ENCODE measurements at regions not wholly inside any gene's neighbourhood (a gene's known extent, or its start where the extent isn't known, plus 50 kb on each side); places are given as distances from the start of the nearest gene placed in this dataset.
"Not testable (repeated sequence)": the region's sequence is repeated elsewhere in the genome, so short reads cannot be mapped to it uniquely, and the experiment has no call there.

DNA sequence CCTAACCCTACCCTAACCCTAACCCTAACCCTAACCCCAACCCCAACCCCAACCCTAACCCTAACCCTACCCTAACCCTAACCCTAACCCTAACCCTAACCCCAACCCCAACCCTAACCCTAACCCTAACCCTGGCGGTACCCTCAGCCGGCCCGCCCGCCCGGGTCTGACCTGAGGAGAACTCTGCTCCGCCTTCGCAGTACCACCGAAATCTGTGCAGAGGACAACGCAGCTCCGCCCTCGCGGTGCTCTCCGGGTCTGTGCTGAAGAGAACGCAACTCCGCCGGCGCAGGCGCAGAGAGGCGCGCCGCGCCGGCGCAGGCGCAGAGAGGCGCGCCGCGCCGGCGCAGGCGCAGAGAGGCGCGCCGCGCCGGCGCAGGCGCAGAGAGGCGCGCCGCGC, 56.1 kb upstream of the IQSEC3 start:
- 82 to 90% (median 86%) methylated on average over 32 to 36 of the region's 43 CpGs for WGBS, 4 donors
- ATAC-seq; intact Hi-C loops (cut with DNase I); H3K9me3 ChIP-seq; H3K4me3 ChIP-seq; H3K4me1 ChIP-seq; H3K27ac ChIP-seq; H3K36me3 ChIP-seq; H3K27me3 ChIP-seq: not testable (repeated sequence)
- peak in 1 of 5 donors; percentile 61 for DNase-seq

DNA sequence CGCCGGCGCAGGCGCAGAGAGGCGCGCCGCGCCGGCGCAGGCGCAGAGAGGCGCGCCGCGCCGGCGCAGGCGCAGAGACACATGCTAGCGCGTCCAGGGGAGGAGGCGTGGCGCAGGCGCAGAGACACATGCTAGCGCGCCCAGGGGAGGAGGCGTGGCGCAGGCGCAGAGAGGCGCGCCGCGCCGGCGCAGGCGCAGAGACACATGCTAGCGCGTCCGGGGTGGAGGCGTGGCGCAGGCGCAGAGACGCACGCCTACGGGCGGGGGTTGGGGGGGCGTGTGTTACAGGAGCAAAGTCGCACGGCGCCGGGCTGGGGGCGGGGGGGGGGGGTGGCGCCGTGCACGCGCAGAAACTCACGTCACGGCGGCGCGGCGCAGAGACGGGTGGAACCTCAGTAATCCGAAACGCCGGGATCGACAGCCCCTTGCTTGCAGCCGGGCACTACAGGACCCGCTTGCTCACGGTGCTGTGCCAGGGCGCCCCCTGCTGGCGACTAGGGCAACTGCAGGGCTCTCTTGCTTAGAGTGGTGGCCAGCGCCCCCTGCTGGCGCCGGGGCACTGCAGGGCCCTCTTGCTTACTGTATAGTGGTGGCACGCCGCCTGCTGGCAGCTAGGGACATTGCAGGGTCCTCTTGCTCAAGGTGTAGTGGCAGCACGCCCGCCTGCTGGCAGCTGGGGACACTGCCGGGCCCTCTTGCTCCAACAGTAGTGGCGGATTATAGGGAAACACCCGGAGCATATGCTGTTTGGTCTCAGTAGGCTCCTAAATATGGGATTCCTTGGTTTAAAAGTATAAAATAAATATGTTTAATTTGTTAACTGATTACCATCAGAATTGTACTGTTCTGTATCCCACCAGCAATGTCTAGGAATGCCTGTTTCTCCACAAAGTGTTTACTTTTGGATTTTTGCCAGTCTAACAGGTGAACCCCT, 55.4 kb upstream of the IQSEC3 start:
- ATAC-seq; H3K36me3 ChIP-seq; DNase-seq; H3K9me3 ChIP-seq; H3K27ac ChIP-seq; intact Hi-C loops (cut with DNase I); H3K27me3 ChIP-seq; H3K4me3 ChIP-seq; H3K4me1 ChIP-seq: not testable (repeated sequence)
- WGBS, 4 donors: 77 to 90% (median 82%) methylated on average over 33 to 57 of the region's 81 CpGs
- TF ChIP-seq, protein P1, sequence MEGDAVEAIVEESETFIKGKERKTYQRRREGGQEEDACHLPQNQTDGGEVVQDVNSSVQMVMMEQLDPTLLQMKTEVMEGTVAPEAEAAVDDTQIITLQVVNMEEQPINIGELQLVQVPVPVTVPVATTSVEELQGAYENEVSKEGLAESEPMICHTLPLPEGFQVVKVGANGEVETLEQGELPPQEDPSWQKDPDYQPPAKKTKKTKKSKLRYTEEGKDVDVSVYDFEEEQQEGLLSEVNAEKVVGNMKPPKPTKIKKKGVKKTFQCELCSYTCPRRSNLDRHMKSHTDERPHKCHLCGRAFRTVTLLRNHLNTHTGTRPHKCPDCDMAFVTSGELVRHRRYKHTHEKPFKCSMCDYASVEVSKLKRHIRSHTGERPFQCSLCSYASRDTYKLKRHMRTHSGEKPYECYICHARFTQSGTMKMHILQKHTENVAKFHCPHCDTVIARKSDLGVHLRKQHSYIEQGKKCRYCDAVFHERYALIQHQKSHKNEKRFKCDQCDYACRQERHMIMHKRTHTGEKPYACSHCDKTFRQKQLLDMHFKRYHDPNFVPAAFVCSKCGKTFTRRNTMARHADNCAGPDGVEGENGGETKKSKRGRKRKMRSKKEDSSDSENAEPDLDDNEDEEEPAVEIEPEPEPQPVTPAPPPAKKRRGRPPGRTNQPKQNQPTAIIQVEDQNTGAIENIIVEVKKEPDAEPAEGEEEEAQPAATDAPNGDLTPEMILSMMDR (IDR thresholded peaks at IDR 0.05): peak in 2 of 12 donors; percentile 9 to 16

DNA sequence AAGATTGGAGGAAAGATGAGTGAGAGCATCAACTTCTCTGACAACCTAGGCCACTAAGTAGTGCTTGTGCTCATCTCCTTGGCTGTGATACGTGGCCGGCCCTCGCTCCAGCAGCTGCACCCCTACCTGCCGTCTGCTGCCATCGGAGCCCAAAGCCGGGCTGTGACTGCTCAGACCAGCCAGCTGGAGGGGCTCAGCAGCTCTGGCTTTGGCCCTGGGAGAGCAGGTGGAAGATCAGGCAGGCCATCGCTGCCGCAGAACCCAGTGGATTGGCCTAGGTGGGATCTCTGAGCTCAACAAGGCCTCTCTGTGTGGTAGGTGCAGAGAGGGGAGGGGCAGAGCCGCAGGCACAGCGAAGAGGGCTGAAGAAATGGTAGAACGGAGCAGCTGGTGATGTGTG, 54.3 kb upstream of the IQSEC3 start:
- ATAC-seq; H3K27ac ChIP-seq; H3K4me1 ChIP-seq; intact Hi-C loops (cut with DNase I); H3K9me3 ChIP-seq; H3K4me3 ChIP-seq; H3K36me3 ChIP-seq; H3K27me3 ChIP-seq: not testable (repeated sequence)
- peak in 1 of 5 donors; percentile 64 for DNase-seq
- 93 to 94% (median 94%) methylated on average over 11 of the region's 11 CpGs for WGBS, 4 donors

DNA sequence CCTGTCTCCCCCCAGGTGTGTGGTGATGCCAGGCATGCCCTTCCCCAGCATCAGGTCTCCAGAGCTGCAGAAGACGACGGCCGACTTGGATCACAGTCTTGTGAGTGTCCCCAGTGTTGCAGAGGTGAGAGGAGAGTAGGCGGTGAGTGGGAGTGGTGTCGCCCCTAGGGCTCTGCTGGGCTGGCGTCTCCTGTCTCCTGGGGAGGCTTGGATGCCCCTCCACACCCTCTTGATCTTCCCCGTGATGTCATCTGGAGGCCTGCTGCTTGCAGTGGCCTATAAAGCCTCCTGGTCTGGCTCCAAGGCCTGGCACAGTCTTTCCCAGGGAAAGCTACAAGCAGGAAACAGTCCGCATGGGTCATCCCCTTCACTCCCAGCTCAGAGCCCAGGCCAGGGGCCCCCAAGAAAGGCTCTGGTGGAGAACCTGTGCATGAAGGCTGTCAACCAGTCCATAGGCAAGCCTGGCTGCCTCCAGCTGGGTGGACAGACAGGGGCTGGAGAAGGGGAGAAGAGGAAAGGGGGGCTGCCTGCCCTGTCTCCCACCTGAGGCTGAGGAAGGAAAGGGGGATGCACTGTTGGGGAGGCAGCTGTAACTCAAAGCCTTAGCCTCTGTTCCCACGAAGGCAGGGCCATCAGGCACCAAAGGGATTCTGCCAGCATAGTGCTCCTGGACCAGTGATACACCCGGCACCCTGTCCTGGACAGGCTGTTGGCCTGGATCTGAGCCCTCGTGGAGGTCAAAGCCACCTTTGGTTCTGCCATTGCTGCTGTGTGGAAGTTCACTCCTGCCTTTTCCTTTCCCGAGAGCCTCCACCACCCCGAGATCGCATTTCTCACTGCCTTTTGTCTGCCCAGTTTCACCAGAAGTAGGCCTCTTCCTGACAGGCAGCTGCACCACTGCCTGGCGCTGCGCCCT, 53.6 kb upstream of the IQSEC3 start:
- H3K4me3 ChIP-seq; H3K4me1 ChIP-seq; H3K36me3 ChIP-seq; intact Hi-C loops (cut with DNase I); H3K27me3 ChIP-seq; ATAC-seq; H3K9me3 ChIP-seq: not testable (repeated sequence)
- H3K27ac ChIP-seq: peak overlapping the region in 1 of 12 donors; percentile 22
- 70 to 87% (median 82%) methylated on average over 14 to 16 of the region's 16 CpGs for WGBS, 4 donors
- peak in 3 of 5 donors; percentile 27 to 66 (median 38) for DNase-seq

DNA sequence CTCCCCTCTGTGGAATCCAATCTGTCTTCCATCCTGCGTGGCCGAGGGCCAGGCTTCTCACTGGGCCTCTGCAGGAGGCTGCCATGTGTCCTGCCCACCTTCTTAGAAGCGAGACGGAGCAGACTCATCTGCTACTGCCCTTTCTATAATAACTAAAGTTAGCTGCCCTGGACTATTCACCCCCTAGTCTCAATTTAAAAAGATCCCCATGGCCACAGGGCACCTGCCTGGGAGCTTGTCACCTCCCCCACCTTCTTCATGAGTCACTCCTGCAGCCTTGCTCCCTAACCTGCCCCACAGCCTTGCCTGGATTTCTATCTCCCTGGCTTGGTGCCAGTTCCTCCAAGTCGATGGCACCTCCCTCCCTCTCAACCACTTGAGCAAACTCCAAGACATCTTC, 52.7 kb upstream of the IQSEC3 start:
- DNase-seq; H3K4me3 ChIP-seq; H3K9me3 ChIP-seq; H3K27ac ChIP-seq; ATAC-seq; H3K4me1 ChIP-seq; intact Hi-C loops (cut with DNase I); H3K27me3 ChIP-seq: not testable (repeated sequence)
- 69 to 88% (median 75%) methylated on average over 4 to 5 of the region's 5 CpGs for WGBS, 4 donors
- peaks cover 0 to 11% (median 0%) of the 10 kb centered on the region in 9 donors for H3K36me3 ChIP-seq

DNA sequence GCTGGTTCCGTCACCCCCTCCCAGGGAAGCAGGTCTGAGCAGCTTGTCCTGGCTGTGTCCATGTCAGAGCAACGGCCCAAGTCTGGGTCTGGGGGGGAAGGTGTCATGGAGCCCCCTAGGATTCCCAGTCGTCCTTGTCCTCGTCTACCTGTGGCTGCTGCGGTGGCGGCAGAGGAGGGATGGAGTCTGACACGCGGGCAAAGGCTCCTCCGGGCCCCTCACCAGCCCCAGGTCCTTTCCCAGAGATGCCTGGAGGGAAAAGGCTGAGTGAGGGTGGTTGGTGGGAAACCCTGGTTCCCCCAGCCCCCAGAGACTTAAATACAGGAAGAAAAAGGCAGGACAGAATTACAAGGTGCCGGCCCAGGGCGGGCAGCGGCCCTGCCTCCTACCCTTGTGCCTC, 51.9 kb upstream of the IQSEC3 start:
- 88 to 95% (median 92%) methylated on average over 8 to 11 of the region's 12 CpGs for WGBS, 4 donors
- H3K27me3 ChIP-seq; H3K4me3 ChIP-seq; H3K27ac ChIP-seq; H3K4me1 ChIP-seq; DNase-seq; intact Hi-C loops (cut with DNase I); H3K9me3 ChIP-seq; ATAC-seq: not testable (repeated sequence)
- peaks cover 0 to 11% (median 0%) of the 10 kb centered on the region in 9 donors for H3K36me3 ChIP-seq

DNA sequence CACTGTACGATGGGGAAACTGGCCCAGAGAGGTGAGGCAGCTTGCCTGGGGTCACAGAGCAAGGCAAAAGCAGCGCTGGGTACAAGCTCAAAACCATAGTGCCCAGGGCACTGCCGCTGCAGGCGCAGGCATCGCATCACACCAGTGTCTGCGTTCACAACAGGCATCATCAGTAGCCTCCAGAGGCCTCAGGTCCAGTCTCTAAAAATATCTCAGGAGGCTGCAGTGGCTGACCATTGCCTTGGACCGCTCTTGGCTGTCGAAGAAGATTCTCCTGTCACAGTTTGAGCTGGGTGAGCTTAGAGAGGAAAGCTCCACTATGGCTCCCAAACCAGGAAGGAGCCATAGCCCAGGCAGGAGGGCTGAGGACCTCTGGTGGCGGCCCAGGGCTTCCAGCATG, 51.2 kb upstream of the IQSEC3 start:
- DNase-seq; H3K4me1 ChIP-seq; H3K27me3 ChIP-seq; intact Hi-C loops (cut with DNase I); H3K4me3 ChIP-seq; H3K9me3 ChIP-seq; ATAC-seq; H3K27ac ChIP-seq: not testable (repeated sequence)
- 91 to 97% (median 91%) methylated on average over 6 to 7 of the region's 9 CpGs; no CpG with 5 or more reads in 1 of the 4 donors for WGBS, 4 donors
- H3K36me3 ChIP-seq: peaks cover 0 to 11% (median 0%) of the 10 kb centered on the region in 9 donors

DNA sequence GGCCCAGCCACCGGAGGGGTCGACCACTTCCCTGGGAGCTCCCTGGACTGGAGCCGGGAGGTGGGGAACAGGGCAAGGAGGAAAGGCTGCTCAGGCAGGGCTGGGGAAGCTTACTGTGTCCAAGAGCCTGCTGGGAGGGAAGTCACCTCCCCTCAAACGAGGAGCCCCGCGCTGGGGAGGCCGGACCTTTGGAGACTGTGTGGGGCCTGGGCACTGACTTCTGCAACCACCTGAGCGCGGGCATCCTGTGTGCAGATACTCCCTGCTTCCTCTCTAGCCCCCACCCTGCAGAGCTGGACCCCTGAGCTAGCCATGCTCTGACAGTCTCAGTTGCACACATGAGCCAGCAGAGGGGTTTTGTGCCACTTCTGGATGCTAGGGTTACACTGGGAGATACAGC, 50.5 kb upstream of the IQSEC3 start:
- H3K27ac ChIP-seq; H3K4me1 ChIP-seq; H3K9me3 ChIP-seq; DNase-seq; ATAC-seq; H3K27me3 ChIP-seq; H3K4me3 ChIP-seq; intact Hi-C loops (cut with DNase I): not testable (repeated sequence)
- 76 to 81% methylated on average over 6 of the region's 9 CpGs; no CpG with 5 or more reads in 2 of the 4 donors for WGBS, 4 donors
- peaks cover 0 to 16% (median 5%) of the 10 kb centered on the region in 9 donors for H3K36me3 ChIP-seq

DNA sequence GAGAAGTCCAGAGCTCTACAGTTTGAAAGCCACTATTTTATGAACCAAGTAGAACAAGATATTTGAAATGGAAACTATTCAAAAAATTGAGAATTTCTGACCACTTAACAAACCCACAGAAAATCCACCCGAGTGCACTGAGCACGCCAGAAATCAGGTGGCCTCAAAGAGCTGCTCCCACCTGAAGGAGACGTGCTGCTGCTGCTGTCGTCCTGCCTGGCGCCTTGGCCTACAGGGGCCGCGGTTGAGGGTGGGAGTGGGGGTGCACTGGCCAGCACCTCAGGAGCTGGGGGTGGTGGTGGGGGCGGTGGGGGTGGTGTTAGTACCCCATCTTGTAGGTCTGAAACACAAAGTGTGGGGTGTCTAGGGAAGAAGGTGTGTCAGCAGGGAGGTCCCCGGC, 50.0 kb upstream of the IQSEC3 start:
- H3K27ac ChIP-seq; DNase-seq; H3K27me3 ChIP-seq; intact Hi-C loops (cut with DNase I); H3K4me3 ChIP-seq; ATAC-seq; H3K9me3 ChIP-seq; H3K4me1 ChIP-seq: not testable (repeated sequence)
- 80 to 98% (median 92%) methylated on average over 5 to 7 of the region's 9 CpGs for WGBS, 4 donors
- H3K36me3 ChIP-seq: peaks cover 0 to 21% (median 10%) of the 10 kb centered on the region in 9 donors

Measured in heart left ventricle (tissue), 16 donors.